MM.1S (cell line): ENCODE measurements at regions not wholly inside any gene's neighbourhood (a gene's known extent, or its start where the extent isn't known, plus 50 kb on each side); places are given as distances from the start of the nearest gene placed in this dataset.

Source experiments
- DNase-seq: peaks from one replicate; pipeline ENCODE4 v3.0.0-alpha.2; 2015
- H2AFZ ChIP-seq: fragments of 300-600 bp; sonication (generic); 2 replicates; pipeline ENCODE4 v1.6.0; 2016; ENCODE audit warnings: antibody characterized with exemption, low read length
- H3F3A ChIP-seq: fragments of 300-600 bp; sonication (generic); 2 replicates; pipeline ENCODE4 v1.6.1; 2016; ENCODE audit warnings: mild to moderate bottlenecking, antibody characterized with exemption, low read length, moderate library complexity, mixed read lengths; ENCODE audit not compliant: insufficient read depth
- H3K27ac ChIP-seq: fragments of 300-600 bp; sonication (generic); 2 replicates; pipeline ENCODE4 v1.5.1; 2016; ENCODE audit warnings: mild to moderate bottlenecking, low read length
- H3K27me3 ChIP-seq: fragments of 300-600 bp; sonication (generic); replicated peaks from 2 replicates; pipeline ENCODE4 v1.6.0; 2016; ENCODE audit warnings: low read length; ENCODE audit not compliant: insufficient read depth
- H3K36me3 ChIP-seq: fragments of 300-600 bp; sonication (generic); replicated peaks from 2 replicates; pipeline ENCODE4 v1.6.1; 2016; ENCODE audit warnings: mild to moderate bottlenecking, low read length, mixed read lengths; ENCODE audit not compliant: insufficient read depth
- H3K4me1 ChIP-seq: fragments of 300-600 bp; sonication (generic); 2 replicates; pipeline ENCODE4 v1.6.1; 2016; ENCODE audit warnings: low read length, mixed read lengths
- H3K4me2 ChIP-seq: fragments of 300-600 bp; sonication (generic); 2 replicates; pipeline ENCODE4 v1.6.0; 2016; ENCODE audit warnings: low read depth, low read length
- H3K4me3 ChIP-seq: fragments of 300-600 bp; sonication (generic); 2 replicates; pipeline ENCODE4 v1.5.1; 2016; ENCODE audit warnings: low read length, mixed read lengths
- H3K79me2 ChIP-seq: fragments of 300-600 bp; sonication (generic); 2 replicates; pipeline ENCODE4 v1.6.1; 2016; ENCODE audit warnings: mixed run types, low read length, mixed read lengths
- H3K9ac ChIP-seq: fragments of 300-600 bp; sonication (generic); 2 replicates; pipeline ENCODE4 v1.6.1; 2016; ENCODE audit warnings: low read length, mixed read lengths
- H3K9me2 ChIP-seq: fragments of 300-600 bp; sonication (generic); replicated peaks from 2 replicates; pipeline ENCODE4 v1.6.1; 2016; ENCODE audit warnings: mild to moderate bottlenecking, low read length, mixed read lengths; ENCODE audit not compliant: insufficient read depth
- H3K9me3 ChIP-seq: fragments of 300-600 bp; sonication (generic); replicated peaks from 2 replicates; pipeline ENCODE4 v1.6.1; 2016; ENCODE audit warnings: mild to moderate bottlenecking, low read length, mixed read lengths; ENCODE audit not compliant: insufficient read depth
- H4K20me1 ChIP-seq: fragments of 300-600 bp; sonication (generic); 2 replicates; pipeline ENCODE4 v1.6.1; 2016; ENCODE audit warnings: mild to moderate bottlenecking, low read length, moderate library complexity, mixed read lengths; ENCODE audit not compliant: insufficient read depth
- CTCF ChIP-seq: fragments of 300-600 bp; sonication (generic); IDR thresholded peaks from 2 replicates; pipeline ENCODE4 v1.5.1; 2016; ENCODE audit warnings: antibody characterized with exemption, low read length, mixed read lengths
- EZH2 ChIP-seq: fragments of 300-600 bp; sonication (generic); optimal IDR thresholded peaks from 2 replicates; pipeline ENCODE3; 2017; ENCODE audit warnings: low read depth, mild to moderate bottlenecking, antibody characterized with exemption, low read length, mixed read lengths
- EZH2phosphoT487 ChIP-seq: fragments of 300-600 bp; sonication (generic); IDR thresholded peaks from 2 replicates; pipeline ENCODE4 v1.6.1; 2018; ENCODE audit warnings: antibody characterized with exemption, low read length

- no peaks in the 10 kb centered on the region for H3K79me2 ChIP-seq
- H3K27me3 ChIP-seq = no peaks in the 10 kb centered on the region
- H4K20me1 ChIP-seq = no peaks in the 10 kb centered on the region
- no peaks in the 10 kb centered on the region for H3K4me1 ChIP-seq
- H3K9ac ChIP-seq = no peak overlapping the region
- H3K27ac ChIP-seq = no peak overlapping the region
- DNase-seq = no peak
- H3K36me3 ChIP-seq = no peaks in the 10 kb centered on the region
- no peaks in the 10 kb centered on the region for H3F3A ChIP-seq
- no peak overlapping the region for H3K4me2 ChIP-seq
- no peak overlapping the region for H2AFZ ChIP-seq
- no peaks in the 10 kb centered on the region for H3K9me3 ChIP-seq
- H3K9me2 ChIP-seq = no peaks in the 10 kb centered on the region
- TF ChIP-seq CTCF (no peak), EZH2 (no peak), EZH2phosphoT487 (no peak)
- no peak overlapping the region for H3K4me3 ChIP-seq
Observed at GRCh38 chr3:148187296-148187695, 510.4 kb upstream of the AGTR1 start.

GRCh38 chr3:148190441-148190990 is 507.2 kb upstream of the AGTR1 start:
- H3K4me2 ChIP-seq = no peak overlapping the region
- H3K9ac ChIP-seq = no peak overlapping the region
- H4K20me1 ChIP-seq = no peaks in the 10 kb centered on the region
- no peaks in the 10 kb centered on the region for H3K79me2 ChIP-seq
- no peaks in the 10 kb centered on the region for H3K4me1 ChIP-seq
- H3F3A ChIP-seq = no peaks in the 10 kb centered on the region
- H3K27me3 ChIP-seq = no peaks in the 10 kb centered on the region
- no peak for TF ChIP-seq CTCF
- TF ChIP-seq EZH2phosphoT487 = no peak
- no peak for TF ChIP-seq EZH2
- DNase-seq = no peak
- H3K9me3 ChIP-seq = no peaks in the 10 kb centered on the region
- H3K36me3 ChIP-seq = no peaks in the 10 kb centered on the region
- H3K9me2 ChIP-seq = no peaks in the 10 kb centered on the region
- H2AFZ ChIP-seq = no peak overlapping the region
- H3K4me3 ChIP-seq = no peak overlapping the region
- H3K27ac ChIP-seq = no peak overlapping the region

GRCh38 chr3:148191966-148192365 is 505.7 kb upstream of the AGTR1 start:
- H3K4me2 ChIP-seq = no peak overlapping the region
- no peaks in the 10 kb centered on the region for H4K20me1 ChIP-seq
- H3K4me1 ChIP-seq = no peaks in the 10 kb centered on the region
- H3K9me2 ChIP-seq = no peaks in the 10 kb centered on the region
- no peak for DNase-seq
- H2AFZ ChIP-seq = no peak overlapping the region
- H3K4me3 ChIP-seq = no peak overlapping the region
- H3K27me3 ChIP-seq = no peaks in the 10 kb centered on the region
- no peaks in the 10 kb centered on the region for H3K36me3 ChIP-seq
- H3K9me3 ChIP-seq = no peaks in the 10 kb centered on the region
- no peaks in the 10 kb centered on the region for H3K79me2 ChIP-seq
- no peak overlapping the region for H3K27ac ChIP-seq
- no peak overlapping the region for H3K9ac ChIP-seq
- no peaks in the 10 kb centered on the region for H3F3A ChIP-seq
- no peak for TF ChIP-seq CTCF

GRCh38 chr3:148197061-148197460 is 500.6 kb upstream of the AGTR1 start:
- Histone ChIP-seq H3K79me2 (no peaks in the 10 kb centered on the region), H3K9me3 (no peaks in the 10 kb centered on the region), H3K9ac (no peak overlapping the region), H3K4me2 (no peak overlapping the region), H4K20me1 (no peaks in the 10 kb centered on the region), H3K27ac (no peak overlapping the region), H2AFZ (no peak overlapping the region), H3K4me1 (no peaks in the 10 kb centered on the region), H3K27me3 (no peaks in the 10 kb centered on the region), H3F3A (no peaks in the 10 kb centered on the region), H3K4me3 (no peak overlapping the region), H3K9me2 (no peaks in the 10 kb centered on the region), H3K36me3 (no peaks in the 10 kb centered on the region)
- DNase-seq = no peak
- TF ChIP-seq CTCF (no peak), EZH2 (no peak), EZH2phosphoT487 (no peak)
